ENCODE measurements at regions not wholly inside any gene's neighbourhood (a gene's known extent, or its start where the extent isn't known, plus 50 kb on each side); places are given as distances from the start of the nearest gene placed in this dataset.
"Not testable (repeated sequence)": the region's sequence is repeated elsewhere in the genome, so short reads cannot be mapped to it uniquely, and the experiment has no call there.

GRCh38 chr3:159346271-159346903 lies 544.5 kb downstream of the MFSD1 start:
- Histone ChIP-seq H3K4me1 (ENCODE audit: control insufficient read depth in 3 of 3, insufficient read depth in 3 of 3, low read length in 3 of 3) (no peaks in the 10 kb centered on the region), H3K36me3 (ENCODE audit: control insufficient read depth in 3 of 3, insufficient read depth in 3 of 3, low read length in 3 of 3) (no peaks in the 10 kb centered on the region), H3K9ac (ENCODE audit: low read depth in 1 of 3, low read length in 3 of 3) (no peak overlapping the region), H3K4me3 (ENCODE audit: low read length in 3 of 3) (no peak overlapping the region), H3K27ac (ENCODE audit: low read depth, low read length) (no peak overlapping the region), H3K27me3 (ENCODE audit: control insufficient read depth in 3 of 3, insufficient read depth in 3 of 3, low read length in 3 of 3) (no peaks in the 10 kb centered on the region), H3K9me3 (ENCODE audit: control insufficient read depth in 3 of 3, low read length in 3 of 3) (no peaks in the 10 kb centered on the region)

- Histone ChIP-seq H3K27me3 (ENCODE audit: control insufficient read depth in 3 of 3, insufficient read depth in 3 of 3, low read length in 3 of 3) (no peaks in the 10 kb centered on the region), H3K27ac (ENCODE audit: low read depth, low read length) (no peak overlapping the region), H3K9ac (ENCODE audit: low read depth in 1 of 3, low read length in 3 of 3) (no peak overlapping the region), H3K4me3 (ENCODE audit: low read length in 3 of 3) (no peak overlapping the region), H3K4me1 (ENCODE audit: control insufficient read depth in 3 of 3, insufficient read depth in 3 of 3, low read length in 3 of 3) (no peaks in the 10 kb centered on the region), H3K36me3 (ENCODE audit: control insufficient read depth in 3 of 3, insufficient read depth in 3 of 3, low read length in 3 of 3) (no peaks in the 10 kb centered on the region), H3K9me3 (ENCODE audit: control insufficient read depth in 3 of 3, low read length in 3 of 3) (no peaks in the 10 kb centered on the region)
These were observed 546.6 kb downstream of the MFSD1 start for GRCh38 chr3:159348431-159348830.

- H3K36me3 ChIP-seq (ENCODE audit: control insufficient read depth in 3 of 3, insufficient read depth in 3 of 3, low read length in 3 of 3), result no peaks in the 10 kb centered on the region
These were observed 554.8 kb downstream of the MFSD1 start for GRCh38 chr3:159356606-159357005.

GRCh38 chr3:159364511-159364910 lies 562.7 kb downstream of the MFSD1 start:
- Histone ChIP-seq H3K27me3 (ENCODE audit: control insufficient read depth in 3 of 3, insufficient read depth in 3 of 3, low read length in 3 of 3) (no peaks in the 10 kb centered on the region), H3K9ac (ENCODE audit: low read depth in 1 of 3, low read length in 3 of 3) (no peak overlapping the region), H3K36me3 (ENCODE audit: control insufficient read depth in 3 of 3, insufficient read depth in 3 of 3, low read length in 3 of 3) (no peaks in the 10 kb centered on the region), H3K27ac (ENCODE audit: low read depth, low read length) (no peak overlapping the region), H3K9me3 (ENCODE audit: control insufficient read depth in 3 of 3, low read length in 3 of 3) (no peaks in the 10 kb centered on the region), H3K4me1 (ENCODE audit: control insufficient read depth in 3 of 3, insufficient read depth in 3 of 3, low read length in 3 of 3) (no peaks in the 10 kb centered on the region), H3K4me3 (ENCODE audit: low read length in 3 of 3) (no peak overlapping the region)

More at GRCh38 chr3:159356606-159357005, 554.8 kb downstream of the MFSD1 start:
- H3K9me3 ChIP-seq (ENCODE audit: control insufficient read depth in 3 of 3, low read length in 3 of 3), result no peaks in the 10 kb centered on the region
- H3K9ac ChIP-seq (ENCODE audit: low read depth in 1 of 3, low read length in 3 of 3), result no peak overlapping the region
- H3K27ac ChIP-seq (ENCODE audit: low read depth, low read length), result no peak overlapping the region
- H3K4me3 ChIP-seq (ENCODE audit: low read length in 3 of 3), result no peak overlapping the region
- H3K27me3 ChIP-seq (ENCODE audit: control insufficient read depth in 3 of 3, insufficient read depth in 3 of 3, low read length in 3 of 3), result no peaks in the 10 kb centered on the region
- no peaks in the 10 kb centered on the region for H3K4me1 ChIP-seq (ENCODE audit: control insufficient read depth in 3 of 3, insufficient read depth in 3 of 3, low read length in 3 of 3)

- no peaks in the 10 kb centered on the region for H3K36me3 ChIP-seq (ENCODE audit: control insufficient read depth in 3 of 3, insufficient read depth in 3 of 3, low read length in 3 of 3)
- no peaks in the 10 kb centered on the region for H3K4me1 ChIP-seq (ENCODE audit: control insufficient read depth in 3 of 3, insufficient read depth in 3 of 3, low read length in 3 of 3)
- H3K27me3 ChIP-seq (ENCODE audit: control insufficient read depth in 3 of 3, insufficient read depth in 3 of 3, low read length in 3 of 3), result no peaks in the 10 kb centered on the region
These were observed 564.6 kb downstream of the MFSD1 start for GRCh38 chr3:159366476-159366875.

GRCh38 chr3:159371961-159372360 lies 570.1 kb downstream of the MFSD1 start:
- Histone ChIP-seq H3K4me1 (ENCODE audit: control insufficient read depth in 3 of 3, insufficient read depth in 3 of 3, low read length in 3 of 3) (no peaks in the 10 kb centered on the region), H3K4me3 (ENCODE audit: low read length in 3 of 3) (no peak overlapping the region), H3K9ac (ENCODE audit: low read depth in 1 of 3, low read length in 3 of 3) (no peak overlapping the region), H3K9me3 (ENCODE audit: control insufficient read depth in 3 of 3, low read length in 3 of 3) (no peaks in the 10 kb centered on the region), H3K27me3 (ENCODE audit: control insufficient read depth in 3 of 3, insufficient read depth in 3 of 3, low read length in 3 of 3) (no peaks in the 10 kb centered on the region), H3K36me3 (ENCODE audit: control insufficient read depth in 3 of 3, insufficient read depth in 3 of 3, low read length in 3 of 3) (no peaks in the 10 kb centered on the region), H3K27ac (ENCODE audit: low read depth, low read length) (no peak overlapping the region)

More at GRCh38 chr3:159366476-159366875, 564.6 kb downstream of the MFSD1 start:
- Histone ChIP-seq H3K4me3 (ENCODE audit: low read length in 3 of 3) (no peak overlapping the region), H3K9me3 (ENCODE audit: control insufficient read depth in 3 of 3, low read length in 3 of 3) (no peaks in the 10 kb centered on the region), H3K27ac (ENCODE audit: low read depth, low read length) (no peak overlapping the region), H3K9ac (ENCODE audit: low read depth in 1 of 3, low read length in 3 of 3) (no peak overlapping the region)

GRCh38 chr3:159378396-159379194 lies 576.7 kb downstream of the MFSD1 start:
- H3K9ac ChIP-seq (ENCODE audit: low read depth in 1 of 3, low read length in 3 of 3), result no peak overlapping the region
- no peak overlapping the region for H3K4me3 ChIP-seq (ENCODE audit: low read length in 3 of 3)
- H3K27ac ChIP-seq (ENCODE audit: low read depth, low read length), result no peak overlapping the region
- H3K27me3 ChIP-seq (ENCODE audit: control insufficient read depth in 3 of 3, insufficient read depth in 3 of 3, low read length in 3 of 3), result no peaks in the 10 kb centered on the region
- no peaks in the 10 kb centered on the region for H3K4me1 ChIP-seq (ENCODE audit: control insufficient read depth in 3 of 3, insufficient read depth in 3 of 3, low read length in 3 of 3)
- H3K9me3 ChIP-seq (ENCODE audit: control insufficient read depth in 3 of 3, low read length in 3 of 3), result no peaks in the 10 kb centered on the region
- no peaks in the 10 kb centered on the region for H3K36me3 ChIP-seq (ENCODE audit: control insufficient read depth in 3 of 3, insufficient read depth in 3 of 3, low read length in 3 of 3)

- H3K27ac ChIP-seq (ENCODE audit: low read depth, low read length), result no peak overlapping the region
- H3K27me3 ChIP-seq (ENCODE audit: control insufficient read depth in 3 of 3, insufficient read depth in 3 of 3, low read length in 3 of 3), result no peaks in the 10 kb centered on the region
- no peak overlapping the region for H3K9ac ChIP-seq (ENCODE audit: low read depth in 1 of 3, low read length in 3 of 3)
- no peaks in the 10 kb centered on the region for H3K9me3 ChIP-seq (ENCODE audit: control insufficient read depth in 3 of 3, low read length in 3 of 3)
- H3K4me3 ChIP-seq (ENCODE audit: low read length in 3 of 3), result no peak overlapping the region
- H3K4me1 ChIP-seq (ENCODE audit: control insufficient read depth in 3 of 3, insufficient read depth in 3 of 3, low read length in 3 of 3), result no peaks in the 10 kb centered on the region
- no peaks in the 10 kb centered on the region for H3K36me3 ChIP-seq (ENCODE audit: control insufficient read depth in 3 of 3, insufficient read depth in 3 of 3, low read length in 3 of 3)
These were observed 579.0 kb downstream of the MFSD1 start for GRCh38 chr3:159380891-159381290.

GRCh38 chr3:159390656-159391212 lies 588.9 kb downstream of the MFSD1 start:
- Histone ChIP-seq H3K4me3 (ENCODE audit: low read length in 3 of 3) (no peak overlapping the region), H3K4me1 (ENCODE audit: control insufficient read depth in 3 of 3, insufficient read depth in 3 of 3, low read length in 3 of 3) (no peaks in the 10 kb centered on the region), H3K27ac (ENCODE audit: low read depth, low read length) (no peak overlapping the region), H3K9me3 (ENCODE audit: control insufficient read depth in 3 of 3, low read length in 3 of 3) (no peaks in the 10 kb centered on the region), H3K9ac (ENCODE audit: low read depth in 1 of 3, low read length in 3 of 3) (no peak overlapping the region), H3K27me3 (ENCODE audit: control insufficient read depth in 3 of 3, insufficient read depth in 3 of 3, low read length in 3 of 3) (no peaks in the 10 kb centered on the region), H3K36me3 (ENCODE audit: control insufficient read depth in 3 of 3, insufficient read depth in 3 of 3, low read length in 3 of 3) (no peaks in the 10 kb centered on the region)

GRCh38 chr3:159397683-159398082 lies 591.0 kb upstream of the IL12A start:
- not testable (repeated sequence) for H3K9me3 ChIP-seq (ENCODE audit: control insufficient read depth in 3 of 3, low read length in 3 of 3); H3K36me3 ChIP-seq (ENCODE audit: control insufficient read depth in 3 of 3, insufficient read depth in 3 of 3, low read length in 3 of 3); H3K9ac ChIP-seq (ENCODE audit: low read depth in 1 of 3, low read length in 3 of 3); H3K27ac ChIP-seq (ENCODE audit: low read depth, low read length); H3K4me3 ChIP-seq (ENCODE audit: low read length in 3 of 3); H3K27me3 ChIP-seq (ENCODE audit: control insufficient read depth in 3 of 3, insufficient read depth in 3 of 3, low read length in 3 of 3); H3K4me1 ChIP-seq (ENCODE audit: control insufficient read depth in 3 of 3, insufficient read depth in 3 of 3, low read length in 3 of 3)
